GM06990 (cell line): ENCODE measurements at regions not wholly inside any gene's neighbourhood (a gene's known extent, or its start where the extent isn't known, plus 50 kb on each side); places are given as distances from the start of the nearest gene placed in this dataset.

Experiments used
- DNase-seq: peaks from one replicate; pipeline ENCODE4 v3.0.0-alpha.2; 2011; ENCODE audit not compliant: insufficient read length; ENCODE audit errors: extremely low read depth
- H3K27me3 ChIP-seq: replicated peaks from 2 replicates; pipeline ENCODE4 v1.6.0; 2011; ENCODE audit warnings: low read length; ENCODE audit not compliant: control insufficient read depth, insufficient read depth
- H3K36me3 ChIP-seq: 2 replicates; pipeline ENCODE4 v1.5.1; 2011; ENCODE audit warnings: low read length; ENCODE audit not compliant: control insufficient read depth, insufficient read depth
- H3K4me3 ChIP-seq: replicated peaks from 2 replicates; pipeline ENCODE4 v1.5.1; 2011; ENCODE audit warnings: low read depth, mild to moderate bottlenecking, control low read depth, low read length
- TF ChIP-seq, protein P1 (sequence below): IDR thresholded peaks from 2 replicates; pipeline ENCODE4 v1.5.1; 2011; ENCODE audit warnings: low read length, control low read depth, mild to moderate bottlenecking, inconsistent platforms; ENCODE audit not compliant: insufficient read depth, poor library complexity, severe bottlenecking

DNA sequence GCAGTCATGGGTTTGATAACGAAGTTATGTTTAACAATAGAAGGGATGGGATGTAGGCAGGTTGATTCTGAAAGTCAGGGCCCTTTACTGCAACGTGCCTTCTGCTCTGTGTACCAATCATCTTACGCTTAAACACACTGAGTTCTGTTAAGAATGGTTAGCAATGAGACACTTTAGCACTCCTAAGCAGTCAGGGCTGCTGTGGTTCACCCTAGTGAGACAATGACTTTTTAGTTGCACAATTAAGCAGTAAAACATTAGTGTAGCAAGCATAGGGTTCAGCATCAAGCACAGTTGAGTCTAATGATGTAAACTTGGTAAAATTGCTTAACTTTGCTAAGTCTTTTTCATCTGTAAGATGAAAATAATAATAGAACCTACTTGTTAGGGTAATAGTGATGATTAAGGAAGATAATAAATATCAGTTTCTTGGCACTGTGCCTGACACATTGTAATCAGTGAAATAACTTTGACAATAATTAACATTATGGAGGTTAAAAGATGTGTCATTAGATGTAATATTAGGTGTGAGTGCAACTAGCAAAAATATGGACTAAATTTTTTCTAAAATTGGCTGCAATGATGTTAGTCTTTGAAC is 484.2 kb upstream of the THBS1 start:
- Histone ChIP-seq H3K27me3 (peaks cover 2% of the 10 kb centered on the region; the same call in 1 of the 2 replicates), H3K4me3 (no peak overlapping the region), H3K36me3 (no peaks in the 10 kb centered on the region)
- TF ChIP-seq, protein P1, sequence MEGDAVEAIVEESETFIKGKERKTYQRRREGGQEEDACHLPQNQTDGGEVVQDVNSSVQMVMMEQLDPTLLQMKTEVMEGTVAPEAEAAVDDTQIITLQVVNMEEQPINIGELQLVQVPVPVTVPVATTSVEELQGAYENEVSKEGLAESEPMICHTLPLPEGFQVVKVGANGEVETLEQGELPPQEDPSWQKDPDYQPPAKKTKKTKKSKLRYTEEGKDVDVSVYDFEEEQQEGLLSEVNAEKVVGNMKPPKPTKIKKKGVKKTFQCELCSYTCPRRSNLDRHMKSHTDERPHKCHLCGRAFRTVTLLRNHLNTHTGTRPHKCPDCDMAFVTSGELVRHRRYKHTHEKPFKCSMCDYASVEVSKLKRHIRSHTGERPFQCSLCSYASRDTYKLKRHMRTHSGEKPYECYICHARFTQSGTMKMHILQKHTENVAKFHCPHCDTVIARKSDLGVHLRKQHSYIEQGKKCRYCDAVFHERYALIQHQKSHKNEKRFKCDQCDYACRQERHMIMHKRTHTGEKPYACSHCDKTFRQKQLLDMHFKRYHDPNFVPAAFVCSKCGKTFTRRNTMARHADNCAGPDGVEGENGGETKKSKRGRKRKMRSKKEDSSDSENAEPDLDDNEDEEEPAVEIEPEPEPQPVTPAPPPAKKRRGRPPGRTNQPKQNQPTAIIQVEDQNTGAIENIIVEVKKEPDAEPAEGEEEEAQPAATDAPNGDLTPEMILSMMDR: no peak
- no peak for DNase-seq

DNA sequence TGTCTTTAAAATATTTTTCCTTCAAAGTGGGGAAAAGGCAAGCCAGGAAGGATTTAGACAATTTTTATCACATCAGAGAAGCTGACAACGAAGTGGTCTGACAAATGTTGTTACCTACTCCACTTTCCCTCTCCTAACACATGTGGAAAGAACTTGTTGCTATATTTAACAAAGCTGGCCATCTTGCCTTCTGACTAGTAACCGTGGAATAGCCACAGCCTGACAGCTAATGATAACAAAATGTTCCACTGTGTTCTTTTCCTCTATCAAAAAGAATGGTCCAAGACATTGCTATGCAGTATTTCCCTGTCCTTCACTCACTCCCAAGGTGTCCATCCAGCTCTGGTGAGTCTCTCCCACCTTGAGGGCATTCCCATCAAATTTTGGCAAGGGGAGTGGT is 481.4 kb upstream of the THBS1 start:
- no peaks in the 10 kb centered on the region for H3K27me3 ChIP-seq
- no peak overlapping the region for H3K4me3 ChIP-seq
- H3K36me3 ChIP-seq: no peaks in the 10 kb centered on the region
- TF ChIP-seq, protein P1: no peak
- DNase-seq: no peak

DNA sequence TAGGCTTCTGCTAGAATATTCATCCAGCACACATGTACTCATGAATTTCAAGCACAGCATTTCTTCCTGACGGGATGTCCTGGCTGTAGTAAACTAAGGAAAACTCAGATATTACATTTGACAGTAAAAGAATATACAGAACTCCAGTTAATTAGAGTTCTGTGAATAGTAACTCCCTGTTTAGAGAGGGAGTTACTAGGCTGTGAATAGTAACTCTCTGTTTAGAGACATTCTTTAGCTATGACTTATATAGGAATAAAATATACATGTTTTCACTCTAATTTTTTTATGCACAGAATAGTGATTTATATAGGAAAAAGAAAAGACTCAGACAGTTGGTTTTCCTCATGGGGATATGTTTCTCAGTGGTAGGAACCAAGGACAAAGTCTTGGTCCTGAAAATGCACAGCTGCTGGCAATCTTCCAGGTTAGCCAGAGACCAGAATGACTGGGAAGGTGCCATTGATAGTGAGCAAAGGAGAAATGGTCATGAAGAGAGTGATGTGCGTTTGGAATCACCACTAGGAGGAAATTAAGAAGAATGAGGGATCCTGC is 480.7 kb upstream of the THBS1 start:
- Histone ChIP-seq H3K27me3 (no peaks in the 10 kb centered on the region), H3K4me3 (no peak overlapping the region), H3K36me3 (no peaks in the 10 kb centered on the region)
- DNase-seq: no peak
- TF ChIP-seq, protein P1: no peak

DNA sequence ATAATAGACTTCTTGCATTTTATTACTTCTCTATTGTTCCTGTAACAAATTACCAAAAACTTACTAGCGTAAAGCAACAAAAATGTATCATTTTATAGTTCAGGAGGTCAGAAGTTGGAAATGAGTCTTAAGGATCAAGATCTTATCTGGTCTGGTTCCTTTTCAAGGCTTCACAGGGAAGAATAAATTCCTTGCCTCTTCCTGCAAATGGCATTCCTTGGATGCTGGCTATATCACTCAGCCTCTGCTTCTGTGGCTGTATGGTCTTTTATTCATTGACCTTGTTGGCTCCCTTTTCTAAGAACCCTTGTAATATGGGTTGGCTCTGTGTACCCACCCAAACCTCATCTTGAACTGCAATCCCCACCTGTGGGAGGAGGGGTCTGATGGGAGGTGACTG is 478.4 kb upstream of the THBS1 start:
- Histone ChIP-seq H3K36me3 (no peaks in the 10 kb centered on the region), H3K27me3 (no peaks in the 10 kb centered on the region), H3K4me3 (no peak overlapping the region)
- no peak for DNase-seq
- TF ChIP-seq, protein P1: no peak

DNA sequence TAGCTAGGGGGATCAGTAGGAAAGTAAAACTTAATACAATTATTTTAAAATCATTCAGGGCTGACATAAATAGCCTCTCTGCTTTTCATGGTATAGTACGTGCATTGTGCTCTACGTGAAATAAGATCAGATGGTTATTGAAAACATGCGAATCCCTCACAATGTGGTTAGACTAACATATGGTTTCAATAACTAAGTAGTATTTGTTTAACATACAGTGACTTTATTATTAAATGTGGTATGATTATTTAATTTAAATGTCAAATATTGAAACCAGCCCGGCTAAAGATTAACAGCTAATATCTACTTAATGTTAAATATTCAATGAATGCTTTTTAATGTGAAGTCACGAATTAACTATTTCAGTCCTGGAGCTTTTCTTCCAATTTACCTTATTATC is 473.9 kb upstream of the THBS1 start:
- Histone ChIP-seq H3K4me3 (no peak overlapping the region), H3K36me3 (no peaks in the 10 kb centered on the region), H3K27me3 (no peaks in the 10 kb centered on the region)
- TF ChIP-seq, protein P1: no peak
- DNase-seq: no peak

DNA sequence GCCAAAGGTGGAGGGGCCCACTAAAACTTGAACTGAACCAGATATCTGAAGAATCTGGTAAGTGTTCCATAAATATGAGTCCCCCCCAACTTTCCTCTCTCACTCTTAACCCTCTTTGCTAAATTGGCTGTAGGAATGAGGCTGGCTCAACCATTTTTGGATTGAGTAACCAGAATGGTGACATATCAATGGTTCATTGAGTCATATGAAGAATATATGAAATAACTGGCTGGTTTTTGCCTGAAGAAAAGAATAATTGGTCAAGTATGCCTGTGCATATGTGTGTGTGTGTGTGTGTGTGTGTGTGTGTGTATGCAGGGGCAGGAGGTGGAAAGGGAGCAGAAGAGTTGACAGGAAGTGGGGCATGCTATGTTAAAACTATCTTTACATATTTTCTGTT is 472.9 kb upstream of the THBS1 start:
- H3K27me3 ChIP-seq: no peaks in the 10 kb centered on the region
- DNase-seq: no peak
- H3K36me3 ChIP-seq: no peaks in the 10 kb centered on the region
- H3K4me3 ChIP-seq: no peak overlapping the region
- TF ChIP-seq, protein P1: no peak
